Activated T-helper 1 cell treated with anti-CD3 and anti-CD28 coated beads, Interleukin-12 subunit alpha, Interleukin-12 subunit beta, Interleukin-2, Interleukin-4 antibody, amounts not matched to agents 30 ng/mL and 10 ng/mL and 1 ng/mL, durations not matched to agents 14 hours and 24 hours and 36 hours (primary cell): ENCODE measurements at regions not wholly inside any gene's neighbourhood (a gene's known extent, or its start where the extent isn't known, plus 50 kb on each side); places are given as distances from the start of the nearest gene placed in this dataset.
"Not testable (repeated sequence)": the region's sequence is repeated elsewhere in the genome, so short reads cannot be mapped to it uniquely, and the experiment has no call there.

ENCODE experiments used
- DNase-seq: peaks from one replicate; pipeline ENCODE4 v3.0.0; 2021; ENCODE audit warnings: low spot score
- H3K27ac Mint-ChIP-seq: one replicate; pipeline ENCODE4 v1.8.0; 2021; ENCODE audit warnings: mild to moderate bottlenecking, mixed read lengths
- H3K27me3 Mint-ChIP-seq: one replicate; pipeline ENCODE4 v1.8.0; 2022; ENCODE audit warnings: mild to moderate bottlenecking, moderate library complexity, mixed read lengths; ENCODE audit not compliant: insufficient read depth
- H3K36me3 Mint-ChIP-seq: one replicate; pipeline ENCODE4 v1.8.0; 2021; ENCODE audit warnings: low read depth, mixed read lengths
- H3K4me1 Mint-ChIP-seq: one replicate; pipeline ENCODE4 v1.8.0; 2021; ENCODE audit warnings: low read depth, mixed read lengths
- H3K4me3 Mint-ChIP-seq: one replicate; pipeline ENCODE4 v1.8.0; 2021; ENCODE audit warnings: mild to moderate bottlenecking, moderate library complexity, mixed read lengths
- H3K9me3 Mint-ChIP-seq: one replicate; pipeline ENCODE4 v1.8.0; 2021; ENCODE audit warnings: mixed read lengths
- intact Hi-C: fragments of 100-400 bp; cut with micrococcal nuclease; formaldehyde crosslinking; loops from one replicate; pipeline ENCODE4 v1.15.1; 2024

DNA sequence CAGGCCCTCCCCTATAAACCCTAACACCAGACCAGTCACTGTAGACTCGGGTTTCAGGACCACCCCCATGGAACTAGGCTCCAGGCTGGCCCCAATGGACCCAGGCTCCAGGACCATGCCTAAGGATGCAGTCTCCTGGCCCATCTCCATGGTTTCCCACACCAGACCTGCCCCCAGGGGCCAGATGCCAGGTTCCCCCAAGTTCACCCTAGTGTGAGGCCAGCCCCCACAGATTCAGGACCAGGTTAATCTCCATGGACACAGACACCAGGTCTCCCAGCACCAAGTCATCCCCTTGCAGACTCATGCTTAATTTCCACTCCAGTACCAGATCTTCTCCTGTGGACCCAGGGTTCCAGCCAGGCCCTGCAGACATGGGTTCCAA, 103.8 kb upstream of the LANCL2 start:
- Mint-ChIP-seq H3K27me3 (peaks cover 36% of the 10 kb centered on the region), H3K36me3 (no peaks in the 10 kb centered on the region), H3K27ac (no peak overlapping the region), H3K4me1 (no peaks in the 10 kb centered on the region), H3K4me3 (no peak overlapping the region), H3K9me3 (no peaks in the 10 kb centered on the region)
- intact Hi-C loops = no loop called here
- DNase-seq = no peak

DNA sequence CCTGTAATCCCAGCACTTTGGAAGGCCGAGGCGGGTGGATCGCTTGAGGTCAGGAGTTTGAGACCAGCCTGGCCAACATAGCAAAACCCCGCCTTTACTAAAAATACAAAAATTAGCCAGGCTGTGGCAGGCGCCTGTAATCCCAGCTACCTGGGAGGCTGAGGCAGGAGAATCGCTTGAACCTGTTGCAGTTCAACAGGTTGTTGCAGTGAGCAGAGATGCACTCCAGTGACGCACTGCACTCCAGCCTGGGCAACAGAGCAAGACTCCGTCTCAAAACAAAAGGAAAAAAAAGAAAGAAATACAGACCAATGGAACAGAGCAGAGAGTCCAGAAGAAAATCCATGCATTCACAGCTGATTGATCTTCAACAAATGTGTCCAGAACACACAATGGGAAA, 99.8 kb upstream of the LANCL2 start:
- H3K9me3 Mint-ChIP-seq, intact Hi-C loops, H3K36me3 Mint-ChIP-seq, DNase-seq, H3K4me1 Mint-ChIP-seq, H3K27ac Mint-ChIP-seq, H3K4me3 Mint-ChIP-seq: not testable (repeated sequence)
- peaks cover 31% of the 10 kb centered on the region for H3K27me3 Mint-ChIP-seq

DNA sequence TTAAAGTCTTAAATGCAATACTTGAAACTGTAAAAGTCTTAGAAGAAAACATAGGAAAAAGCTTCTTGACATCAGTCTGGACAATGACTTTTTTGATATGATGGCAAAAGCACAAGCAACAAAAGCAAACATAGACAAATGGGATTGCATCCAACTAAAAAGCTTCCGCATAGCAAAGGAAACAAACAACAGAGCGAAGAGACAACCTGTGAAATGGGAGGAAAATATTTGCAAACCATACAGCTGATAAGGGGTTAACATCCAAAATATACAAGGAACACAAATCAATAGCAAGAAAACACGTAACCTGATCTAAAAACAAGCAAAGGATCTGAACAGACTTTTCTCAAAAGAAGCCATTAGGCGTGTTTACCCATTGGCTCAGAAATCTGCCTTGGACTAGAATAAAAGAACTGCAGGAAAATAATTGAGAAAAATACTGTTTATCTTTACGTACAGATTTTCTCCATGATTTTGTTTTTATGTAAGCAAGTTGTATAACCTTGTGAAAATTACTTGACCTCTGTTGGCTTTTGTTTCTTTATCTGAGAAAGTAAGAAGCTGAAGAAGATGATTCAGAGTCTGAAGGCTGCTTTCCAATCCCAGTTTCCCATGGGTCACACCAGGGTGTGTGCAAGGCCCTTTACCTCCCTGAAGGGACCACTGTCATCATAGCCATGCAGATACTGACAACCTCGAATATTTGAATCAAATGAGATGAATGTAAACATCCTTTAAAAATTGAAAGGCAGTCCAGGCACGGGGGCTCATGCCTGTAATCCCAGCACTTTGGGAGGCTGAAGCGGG, 99.1 kb upstream of the LANCL2 start:
- Mint-ChIP-seq H3K4me3 (no peak overlapping the region), H3K4me1 (no peaks in the 10 kb centered on the region), H3K27me3 (peaks cover 31% of the 10 kb centered on the region), H3K36me3 (no peaks in the 10 kb centered on the region), H3K9me3 (no peaks in the 10 kb centered on the region), H3K27ac (no peak overlapping the region)
- no peak for DNase-seq
- intact Hi-C loops = no loop called here

DNA sequence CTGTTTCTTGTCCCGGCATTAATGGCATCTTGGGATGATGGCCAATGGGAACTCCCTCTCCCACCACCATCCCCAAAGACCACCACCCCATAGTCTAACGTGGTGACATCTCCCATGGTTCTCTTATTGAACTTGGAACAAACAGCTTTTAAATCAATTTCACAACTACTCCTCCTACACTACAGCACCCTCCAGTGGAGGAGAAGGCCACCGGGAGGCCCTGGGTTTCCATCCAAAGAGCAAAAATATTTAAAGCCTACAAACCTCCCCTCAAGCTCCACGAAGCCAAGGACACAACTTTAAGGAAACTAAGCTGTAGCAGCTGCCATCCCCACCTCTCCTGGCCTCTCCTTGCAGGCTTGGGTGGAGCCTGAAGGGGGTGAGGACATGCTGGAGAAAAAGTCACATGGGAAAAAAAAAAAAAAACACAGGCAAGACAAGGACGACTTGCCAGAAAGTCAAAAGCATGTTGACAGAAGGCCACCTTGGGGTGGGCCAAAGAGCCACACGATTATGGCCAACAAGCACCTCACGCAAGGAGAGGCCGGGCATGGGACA, 94.0 kb upstream of the LANCL2 start:
- intact Hi-C loops = no loop called here
- no peak overlapping the region for H3K4me3 Mint-ChIP-seq
- H3K27me3 Mint-ChIP-seq = peaks cover 12% of the 10 kb centered on the region

DNA sequence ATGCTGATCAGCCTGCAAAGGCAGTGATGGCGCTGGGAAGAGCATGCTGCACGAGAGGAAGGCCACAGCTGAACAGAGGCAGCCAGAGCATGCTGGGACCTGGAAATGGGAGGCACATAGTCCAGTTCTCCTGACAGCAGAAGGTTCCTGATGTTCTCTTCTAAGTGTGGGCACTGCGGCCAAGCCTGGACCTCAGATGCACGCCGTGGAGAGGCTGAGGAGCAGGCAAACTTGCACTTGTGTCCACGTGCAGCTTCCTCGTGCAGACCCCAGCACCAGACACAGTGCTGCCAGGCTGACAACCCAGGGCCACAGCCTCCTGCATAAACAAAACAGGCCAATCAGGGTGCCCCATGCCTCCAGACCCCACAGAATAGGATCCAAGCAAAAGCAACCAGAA, 93.5 kb upstream of the LANCL2 start:
- no peaks in the 10 kb centered on the region for H3K9me3 Mint-ChIP-seq
- no peaks in the 10 kb centered on the region for H3K4me1 Mint-ChIP-seq
- H3K4me3 Mint-ChIP-seq = no peak overlapping the region
- DNase-seq = no peak
- peaks cover 12% of the 10 kb centered on the region for H3K27me3 Mint-ChIP-seq
- no peaks in the 10 kb centered on the region for H3K36me3 Mint-ChIP-seq
- intact Hi-C loops = no loop called here
- H3K27ac Mint-ChIP-seq = no peak overlapping the region

More for the DNA sequence above, 94.0 kb upstream of the LANCL2 start:
- Mint-ChIP-seq H3K4me1 (no peaks in the 10 kb centered on the region), H3K9me3 (no peaks in the 10 kb centered on the region), H3K27ac (no peak overlapping the region), H3K36me3 (no peaks in the 10 kb centered on the region)
- DNase-seq = no peak

DNA sequence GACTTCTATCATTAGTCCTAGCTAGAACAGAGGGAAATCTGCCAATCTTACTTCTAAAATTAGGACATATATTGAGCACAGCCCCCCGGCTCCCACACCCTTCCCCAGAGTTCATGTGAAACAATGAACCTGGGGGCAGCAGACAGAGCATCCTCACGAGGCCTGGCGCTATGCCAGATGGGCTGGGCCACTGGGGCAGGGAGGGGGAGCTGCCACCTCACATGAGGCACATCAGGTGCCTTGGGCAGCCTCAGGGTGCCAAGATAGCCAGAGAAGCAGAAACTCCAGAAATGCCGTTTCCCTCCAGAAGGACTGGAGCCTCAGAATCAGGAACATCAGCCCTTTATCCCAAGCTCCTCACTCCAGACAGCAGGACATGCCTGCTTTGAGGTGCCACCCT, 92.8 kb upstream of the LANCL2 start:
- Mint-ChIP-seq H3K27me3 (peaks cover 12% of the 10 kb centered on the region), H3K9me3 (no peaks in the 10 kb centered on the region), H3K4me3 (no peak overlapping the region), H3K27ac (no peak overlapping the region), H3K36me3 (no peaks in the 10 kb centered on the region), H3K4me1 (no peaks in the 10 kb centered on the region)
- intact Hi-C loops = no loop called here
- no peak for DNase-seq

DNA sequence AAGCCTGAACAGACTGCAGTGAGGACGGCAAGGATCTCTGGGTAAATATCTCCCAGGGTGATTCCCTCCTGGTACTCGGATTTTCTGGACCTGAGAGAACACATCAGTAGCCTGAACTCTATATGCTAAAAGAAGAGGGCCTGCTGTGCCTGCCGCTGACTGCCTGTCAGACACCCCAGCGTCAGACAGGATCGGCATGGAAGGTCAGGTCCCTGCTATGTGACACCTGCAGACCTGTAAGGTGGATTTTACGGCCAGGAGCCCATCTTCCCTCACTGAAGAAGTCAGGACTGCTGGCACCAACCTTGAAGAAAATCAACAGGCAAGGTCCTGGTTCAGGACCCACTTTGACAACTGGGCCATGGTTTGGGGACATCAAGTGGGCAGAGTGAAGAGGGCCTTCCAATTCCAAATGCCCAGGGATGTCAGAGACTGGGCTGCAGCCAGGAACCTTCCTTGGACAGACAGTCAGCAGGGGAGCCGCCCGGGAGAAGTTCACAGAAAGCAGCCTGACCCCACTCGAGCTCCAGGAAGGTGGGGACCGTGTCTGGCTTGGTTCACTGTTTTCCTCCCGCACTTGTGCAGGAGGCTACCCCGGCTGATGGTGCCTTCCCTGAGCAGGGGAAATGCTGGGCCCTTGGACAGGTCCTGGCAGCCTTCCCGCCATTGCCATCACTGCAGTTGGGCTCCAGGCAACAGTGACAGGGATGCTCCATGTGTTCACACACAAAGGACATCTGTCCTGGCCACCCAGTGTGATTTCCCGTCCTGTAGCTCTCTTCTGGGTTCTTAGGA, 91.8 kb upstream of the LANCL2 start:
- intact Hi-C loops = no loop called here

DNA sequence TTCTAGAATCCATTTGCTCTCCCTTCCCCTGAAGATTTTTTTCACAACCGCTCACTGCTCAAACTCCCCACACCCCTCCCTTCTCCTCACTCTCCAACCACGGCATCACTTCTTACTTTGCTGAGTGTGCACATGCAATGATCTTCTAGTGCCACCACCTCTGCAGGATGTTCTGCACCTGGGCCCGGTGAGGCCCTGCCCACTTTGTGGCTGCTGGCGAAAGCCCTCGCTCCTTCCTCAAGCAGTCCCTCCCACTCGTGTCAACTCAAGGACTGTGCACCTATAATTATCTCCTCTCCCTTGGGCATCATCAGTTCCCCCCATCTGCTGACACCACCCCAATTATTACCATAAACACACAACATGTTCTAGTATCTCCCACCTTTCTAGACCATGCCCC, 91.0 kb upstream of the LANCL2 start:
- no peaks in the 10 kb centered on the region for H3K4me1 Mint-ChIP-seq
- intact Hi-C loops = no loop called here

More for the DNA sequence above, 91.8 kb upstream of the LANCL2 start:
- Mint-ChIP-seq H3K9me3 (no peaks in the 10 kb centered on the region), H3K27ac (no peak overlapping the region), H3K27me3 (peaks cover 14% of the 10 kb centered on the region), H3K4me3 (no peak overlapping the region), H3K36me3 (no peaks in the 10 kb centered on the region), H3K4me1 (no peaks in the 10 kb centered on the region)
- no peak for DNase-seq

DNA sequence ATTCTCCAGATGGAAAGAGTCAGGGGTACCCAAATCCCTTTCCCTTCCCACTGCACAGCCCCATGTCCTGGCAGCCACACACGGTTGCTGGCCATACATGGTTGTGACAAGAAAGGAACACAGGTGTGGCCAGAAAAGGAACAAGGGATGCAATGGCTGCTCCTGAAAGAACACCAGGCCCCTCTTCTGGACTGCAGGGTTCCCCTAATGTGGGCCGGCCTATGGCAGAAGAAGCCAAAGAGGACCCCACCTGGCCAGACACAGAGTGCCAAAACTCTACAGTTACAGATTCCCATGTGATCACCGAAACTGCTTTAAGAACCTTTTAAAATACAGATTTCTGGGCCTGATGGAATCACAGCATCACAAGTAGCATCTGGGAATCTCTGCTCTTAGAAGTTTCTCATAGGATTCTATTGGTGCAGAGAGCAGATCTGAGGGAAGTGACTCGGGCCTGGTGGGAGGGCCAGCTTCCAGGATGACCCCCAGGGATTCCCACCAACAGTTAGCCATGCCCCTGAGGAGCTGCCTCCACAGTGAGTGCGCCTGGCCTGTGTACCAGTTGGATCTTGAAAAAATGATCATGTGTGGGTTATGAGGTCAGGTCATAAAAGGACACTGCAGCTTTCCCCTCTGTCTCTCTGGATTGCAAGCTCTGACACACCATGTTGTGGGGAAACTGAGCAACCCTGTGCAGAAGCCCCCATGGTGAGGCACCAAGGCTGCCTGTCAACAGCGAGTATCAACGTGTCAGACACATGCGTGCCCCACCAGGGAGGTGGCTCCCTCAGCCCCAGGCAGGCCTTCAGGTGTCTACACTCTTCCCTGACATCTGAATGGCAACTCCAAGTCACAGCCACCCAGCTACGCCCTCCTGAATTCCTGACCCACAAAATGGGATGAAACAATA, 89.6 kb upstream of the LANCL2 start:
- no peak for DNase-seq
- Mint-ChIP-seq H3K36me3 (no peaks in the 10 kb centered on the region), H3K4me1 (peaks cover 5% of the 10 kb centered on the region), H3K9me3 (no peaks in the 10 kb centered on the region), H3K27me3 (peaks cover 11% of the 10 kb centered on the region), H3K27ac (no peak overlapping the region), H3K4me3 (no peak overlapping the region)
- intact Hi-C loops = no loop called here

More for the DNA sequence above, 91.0 kb upstream of the LANCL2 start:
- Mint-ChIP-seq H3K27ac (no peak overlapping the region), H3K4me3 (no peak overlapping the region), H3K36me3 (no peaks in the 10 kb centered on the region), H3K9me3 (no peaks in the 10 kb centered on the region), H3K27me3 (peaks cover 11% of the 10 kb centered on the region)
- DNase-seq = no peak

DNA sequence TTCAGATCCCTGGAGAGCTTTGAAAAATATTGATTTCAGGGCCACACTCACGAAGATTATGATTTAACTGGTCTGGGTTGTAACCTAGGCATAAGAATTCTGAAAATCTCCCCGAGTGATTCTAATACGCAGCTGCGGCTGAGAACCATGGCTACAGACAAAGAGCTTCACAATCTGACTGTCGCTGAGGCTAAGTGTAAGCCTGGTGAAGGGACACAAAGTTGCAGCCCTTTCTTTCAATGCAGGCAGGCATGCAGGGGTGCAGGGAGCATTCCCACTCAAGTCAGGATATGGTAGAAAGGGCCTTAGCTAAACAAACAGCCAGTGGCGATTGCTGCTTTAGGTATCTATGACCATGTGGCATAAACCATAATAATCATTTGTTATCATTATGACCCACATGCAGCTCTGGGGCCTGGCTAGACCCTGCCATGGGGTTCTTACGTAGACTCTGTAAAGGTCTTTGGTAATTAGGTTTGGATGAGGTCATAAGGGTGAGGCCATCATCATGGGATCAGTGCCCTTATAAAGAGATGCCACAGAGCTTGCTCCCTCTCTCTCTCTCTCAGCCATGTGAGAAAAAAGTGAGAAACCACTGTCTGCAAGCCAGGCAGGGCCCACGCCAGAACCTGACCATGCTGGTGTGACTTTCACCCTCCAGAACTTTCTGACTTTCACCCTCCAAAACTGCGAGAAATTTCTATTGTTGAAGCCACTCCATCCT, 88.4 kb upstream of the LANCL2 start:
- no peaks in the 10 kb centered on the region for H3K9me3 Mint-ChIP-seq
- peaks cover 5% of the 10 kb centered on the region for H3K4me1 Mint-ChIP-seq
- no peak overlapping the region for H3K4me3 Mint-ChIP-seq
- H3K36me3 Mint-ChIP-seq = no peaks in the 10 kb centered on the region
- no peak overlapping the region for H3K27ac Mint-ChIP-seq
- peaks cover 8% of the 10 kb centered on the region for H3K27me3 Mint-ChIP-seq
- intact Hi-C loops = no loop called here
- DNase-seq = no peak

DNA sequence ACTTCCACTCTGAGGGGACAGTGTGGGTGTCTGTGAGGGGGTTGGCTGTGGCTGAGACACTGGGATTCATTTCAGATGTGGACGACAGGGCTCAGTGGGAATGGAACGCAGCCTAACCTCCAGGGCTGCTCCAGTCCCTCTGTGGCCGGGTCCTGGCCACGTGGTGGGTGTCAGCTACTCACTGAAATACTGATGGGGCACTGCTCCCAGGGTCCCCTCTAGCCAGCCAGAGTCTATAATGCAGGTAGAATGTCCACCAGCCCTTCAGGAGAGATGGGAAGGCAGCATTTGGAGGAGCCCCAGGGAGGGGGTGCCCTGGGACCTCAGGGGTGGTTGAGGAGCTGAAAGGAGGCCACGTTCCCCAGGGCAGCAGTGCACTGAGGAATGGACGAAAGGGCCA, 87.2 kb upstream of the LANCL2 start:
- Mint-ChIP-seq H3K4me1 (peaks cover 5% of the 10 kb centered on the region), H3K9me3 (no peaks in the 10 kb centered on the region), H3K27me3 (peaks cover 8% of the 10 kb centered on the region), H3K4me3 (no peak overlapping the region), H3K27ac (no peak overlapping the region), H3K36me3 (no peaks in the 10 kb centered on the region)
- intact Hi-C loops = no loop called here
- no peak for DNase-seq

DNA sequence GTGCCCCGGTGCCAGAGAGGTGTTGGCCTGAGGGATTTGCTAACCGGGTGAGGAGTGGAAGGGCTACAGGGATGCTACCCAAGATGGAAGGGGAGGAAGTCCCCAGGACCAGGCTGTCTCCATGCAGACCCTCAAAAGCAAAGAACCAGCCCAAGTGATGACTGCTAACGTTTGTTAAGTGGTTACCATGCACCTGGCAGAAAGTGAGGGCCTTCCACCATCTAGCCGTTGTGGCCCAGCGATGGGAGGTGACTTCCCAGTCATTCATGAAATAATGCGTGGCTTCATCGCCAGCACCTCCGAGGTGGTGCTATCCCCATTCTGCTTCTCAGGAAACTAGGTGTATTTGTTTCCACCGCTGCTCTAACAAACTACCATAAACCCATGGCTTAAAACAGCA, 86.8 kb upstream of the LANCL2 start:
- no peak for DNase-seq
- no peak overlapping the region for H3K27ac Mint-ChIP-seq
- no peaks in the 10 kb centered on the region for H3K9me3 Mint-ChIP-seq
- intact Hi-C loops = no loop called here
- no peaks in the 10 kb centered on the region for H3K36me3 Mint-ChIP-seq
- peaks cover 8% of the 10 kb centered on the region for H3K27me3 Mint-ChIP-seq
- peaks cover 5% of the 10 kb centered on the region for H3K4me1 Mint-ChIP-seq
- H3K4me3 Mint-ChIP-seq = no peak overlapping the region
